Endothelial cell of hepatic sinusoid (primary cell): ENCODE measurements at regions not wholly inside any gene's neighbourhood (a gene's known extent, or its start where the extent isn't known, plus 50 kb on each side); places are given as distances from the start of the nearest gene placed in this dataset.

Source experiments
- in situ Hi-C: cut with HindIII; loops from 2 replicates; pipeline ENCODE4 v1.10.0; 2017; ENCODE audit warnings: low sequenced_read_pairs

DNA sequence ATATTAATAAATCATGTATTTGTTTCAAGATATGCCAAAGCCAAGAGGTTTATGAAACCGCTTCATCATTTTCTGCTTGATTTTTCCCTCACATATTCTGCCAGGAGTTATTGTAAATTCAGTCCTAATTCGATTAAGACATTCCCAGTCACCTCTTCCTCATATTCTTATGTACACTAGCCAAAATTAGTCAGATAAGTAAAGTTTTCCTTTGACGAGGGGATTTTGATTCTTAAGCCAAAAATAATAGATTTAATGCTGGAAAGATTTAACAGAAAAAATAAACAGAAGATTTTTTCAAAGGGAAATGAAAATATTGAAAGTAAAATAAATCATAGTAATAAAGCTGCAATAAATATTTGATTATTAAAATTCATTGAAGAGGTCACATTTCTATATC, 51.0 kb upstream of the VEGFC start:
- in situ Hi-C loops = no loop called here

GRCh38 chr4:176844448-176844847, 51.7 kb upstream of the VEGFC start:
- in situ Hi-C loops = no loop called here

- in situ Hi-C loops = no loop called here
Observed at GRCh38 chr4:176845636-176846035, 52.9 kb upstream of the VEGFC start.

DNA sequence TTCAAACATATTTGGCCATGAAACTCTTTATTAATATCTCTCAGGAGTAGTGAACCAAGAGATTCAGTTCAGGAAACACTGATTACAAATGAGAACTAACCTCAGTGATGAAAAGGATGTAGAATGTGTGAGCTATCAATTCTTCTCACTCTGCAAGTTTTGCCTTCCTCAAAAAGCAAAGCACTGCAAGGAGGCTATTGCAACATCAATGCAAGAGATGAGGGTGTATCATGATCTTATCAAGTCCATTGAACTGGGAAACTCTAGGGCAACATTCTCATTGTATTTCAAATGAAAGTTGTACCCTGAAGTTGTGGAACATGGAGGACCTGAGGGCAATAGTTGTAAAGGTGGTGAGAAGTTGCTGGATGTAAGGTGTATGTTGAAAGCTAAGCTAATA, 56.4 kb upstream of the VEGFC start:
- in situ Hi-C loops = no loop called here

DNA sequence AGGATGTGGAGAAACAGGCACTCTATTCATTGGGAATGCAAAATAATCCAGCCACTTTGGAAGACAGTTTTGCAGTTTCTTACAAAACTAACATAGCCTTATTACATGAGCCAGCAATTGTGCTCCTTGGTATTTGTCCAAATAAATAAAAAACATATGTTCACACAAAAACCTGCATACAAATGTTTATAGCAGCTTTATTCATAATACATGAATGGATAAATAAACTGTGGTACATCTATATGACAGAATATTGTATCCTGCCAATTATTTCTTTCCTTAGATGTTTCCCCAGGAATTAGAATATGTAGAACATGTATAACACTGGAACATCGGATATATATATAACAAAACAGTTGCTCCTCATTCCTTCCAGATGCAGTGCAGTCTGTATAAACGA, 57.7 kb upstream of the VEGFC start:
- in situ Hi-C loops = no loop called here

GRCh38 chr4:176856421-176856820, 63.7 kb upstream of the VEGFC start:
- in situ Hi-C loops = no loop called here

- in situ Hi-C loops = no loop called here
Observed at GRCh38 chr4:176858839-176859238, 66.1 kb upstream of the VEGFC start.

DNA sequence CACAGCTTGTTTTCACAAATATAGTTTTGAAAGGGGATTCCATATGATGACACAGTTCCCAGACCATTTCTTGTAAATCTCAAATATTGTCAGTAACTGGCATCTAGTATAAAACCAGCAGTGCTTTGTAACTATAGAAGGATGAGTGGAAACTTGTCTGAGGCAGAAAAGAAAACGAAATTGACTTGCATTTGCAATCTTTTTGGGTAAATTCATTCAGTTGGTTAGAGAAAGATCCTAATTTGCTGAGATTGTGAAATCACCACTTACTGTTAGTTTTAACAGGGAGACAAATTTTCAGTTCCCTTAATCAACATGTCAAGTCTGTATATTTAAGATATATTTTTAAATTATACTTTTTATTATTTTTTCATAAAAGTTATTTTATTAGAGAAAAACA, 71.5 kb upstream of the VEGFC start:
- in situ Hi-C loops = no loop called here

GRCh38 chr4:176868676-176869075, 76.0 kb upstream of the VEGFC start:
- in situ Hi-C loops = no loop called here

- in situ Hi-C loops = no loop called here
Observed at GRCh38 chr4:176872461-176872860, 79.7 kb upstream of the VEGFC start.

- in situ Hi-C loops = no loop called here
Observed at GRCh38 chr4:176874721-176875445, 82.2 kb upstream of the VEGFC start.

GRCh38 chr4:176875446-176875930, 82.8 kb upstream of the VEGFC start:
- in situ Hi-C loops = no loop called here

DNA sequence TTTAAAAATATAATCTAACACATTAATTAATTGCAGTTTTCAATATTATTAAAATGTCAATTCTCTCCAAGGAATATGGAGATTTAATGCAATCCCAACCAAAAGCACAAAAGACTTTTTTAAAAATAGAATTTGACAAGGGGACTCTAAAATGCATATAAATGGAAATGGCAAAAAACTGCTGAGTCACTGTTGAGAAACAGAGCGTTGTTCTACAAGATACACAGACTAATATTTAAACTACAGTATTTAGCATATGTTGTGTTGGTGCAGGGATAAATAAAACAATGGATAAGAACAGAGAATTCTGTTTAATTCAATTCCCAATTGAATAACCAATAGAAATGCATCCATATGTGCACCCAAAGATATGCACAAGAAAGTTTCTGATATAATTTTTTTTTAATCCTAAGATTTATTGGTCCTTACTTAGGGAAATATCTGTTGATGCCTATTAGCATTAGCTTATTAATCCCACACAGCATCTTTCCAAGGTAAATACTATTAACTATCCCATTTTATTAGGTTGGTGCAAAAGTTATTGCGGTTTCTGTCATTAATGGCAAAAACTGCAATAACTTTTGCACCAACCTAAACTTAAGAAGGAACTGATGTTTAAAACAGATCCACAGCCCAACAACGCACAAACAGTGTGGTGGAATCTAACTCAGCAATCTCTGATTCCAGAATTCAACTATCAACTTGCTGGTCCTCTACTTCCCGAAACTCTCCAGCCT, 86.8 kb upstream of the VEGFC start:
- in situ Hi-C loops = no loop called here

GRCh38 chr4:176882206-176882605, 89.5 kb upstream of the VEGFC start:
- in situ Hi-C loops = no loop called here

DNA sequence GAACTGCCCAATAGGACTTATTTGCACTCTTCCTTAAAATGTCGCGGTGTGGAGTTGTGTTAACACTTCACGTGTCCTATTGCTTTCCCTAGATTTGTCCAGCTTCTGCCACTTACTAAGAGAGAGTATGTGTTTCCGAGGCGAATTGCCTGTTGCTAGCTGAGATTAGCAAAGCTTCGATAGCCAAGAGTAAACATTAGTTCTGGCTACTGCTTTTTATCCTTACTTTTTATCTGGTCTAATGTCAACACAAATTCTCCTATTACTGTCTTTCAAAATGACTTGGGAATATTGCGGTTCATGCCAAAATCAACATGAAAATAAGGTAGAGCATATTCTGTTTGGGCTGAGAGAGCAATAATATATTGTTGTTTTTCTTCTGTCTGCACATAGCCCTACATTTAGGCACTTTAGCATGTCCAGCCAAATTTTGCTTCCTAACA, 90.4 kb upstream of the VEGFC start:
- in situ Hi-C loops = no loop called here

DNA sequence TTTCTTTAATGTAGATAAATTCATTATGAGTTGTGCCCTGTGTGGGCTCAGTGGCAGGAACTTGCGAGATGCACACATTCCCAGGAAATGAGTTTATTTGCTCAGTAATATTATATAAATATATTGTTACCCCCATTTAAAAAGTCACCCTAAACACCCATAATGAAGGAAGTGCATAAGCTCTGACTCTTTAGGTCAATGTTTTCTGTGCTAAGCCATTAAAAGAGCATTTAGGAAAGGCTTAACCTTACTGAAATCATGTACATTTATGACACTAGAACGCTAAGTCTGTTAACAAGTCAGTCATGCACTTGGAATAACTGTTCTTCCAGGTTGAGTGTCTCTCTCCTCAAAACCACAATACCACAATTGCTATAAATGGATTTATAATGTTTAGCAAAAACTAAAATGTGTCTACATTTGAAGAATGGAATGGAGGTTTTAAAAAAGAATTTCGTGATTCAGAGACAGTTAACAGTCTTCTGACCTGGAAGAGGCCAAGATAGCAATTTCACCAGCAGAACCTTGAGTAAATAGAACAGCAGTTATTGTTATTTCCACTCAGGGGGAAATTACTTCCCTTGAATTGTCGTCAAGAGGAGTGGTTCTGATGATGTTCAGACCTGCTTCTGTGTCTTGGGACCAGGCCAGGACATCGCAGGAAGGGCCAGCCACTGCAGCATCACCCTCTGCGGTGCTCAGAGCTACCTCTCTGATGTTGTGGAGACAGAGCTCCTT, 91.1 kb upstream of the VEGFC start:
- in situ Hi-C loops = no loop called here

DNA sequence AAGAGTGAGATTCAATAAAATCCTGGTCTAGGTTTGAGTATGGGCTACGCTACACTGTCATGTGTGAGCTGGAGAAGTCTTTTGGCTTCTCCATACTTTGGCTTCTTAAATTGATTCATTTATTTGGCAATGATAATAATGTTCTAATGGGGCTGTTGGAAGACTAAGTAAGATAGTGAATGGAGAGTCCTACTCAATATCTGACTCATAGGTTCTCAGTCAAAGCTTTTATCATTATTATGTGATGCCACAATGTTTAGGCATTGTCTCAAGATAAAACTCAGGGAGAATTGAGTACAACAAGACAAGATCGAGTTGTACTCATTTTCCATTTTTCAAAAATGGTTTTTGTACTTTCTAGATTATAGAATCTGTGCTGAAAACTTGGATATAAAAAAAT, 92.5 kb upstream of the VEGFC start:
- in situ Hi-C loops = no loop called here

DNA sequence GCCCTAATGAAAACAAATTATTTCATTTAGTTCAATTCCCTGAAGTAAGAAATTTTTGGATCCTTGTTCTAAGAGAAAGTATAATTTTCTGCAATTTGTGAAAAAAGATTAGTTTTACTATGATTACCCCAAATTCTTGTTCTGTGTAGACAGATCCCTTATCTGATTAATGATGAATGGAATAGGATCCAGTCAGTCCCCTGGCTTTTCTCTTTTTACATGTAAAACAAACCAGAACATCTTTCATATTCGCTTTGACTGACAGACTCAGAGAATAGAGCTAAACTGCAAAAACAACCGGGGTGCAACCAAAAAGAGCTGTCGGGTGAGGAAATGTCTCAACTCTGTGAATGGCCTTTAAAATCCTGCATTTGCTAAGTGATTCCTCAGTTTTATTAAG, 93.4 kb upstream of the VEGFC start:
- in situ Hi-C loops = no loop called here

GRCh38 chr4:176889776-176890175, 97.1 kb upstream of the VEGFC start:
- in situ Hi-C loops = no loop called here

DNA sequence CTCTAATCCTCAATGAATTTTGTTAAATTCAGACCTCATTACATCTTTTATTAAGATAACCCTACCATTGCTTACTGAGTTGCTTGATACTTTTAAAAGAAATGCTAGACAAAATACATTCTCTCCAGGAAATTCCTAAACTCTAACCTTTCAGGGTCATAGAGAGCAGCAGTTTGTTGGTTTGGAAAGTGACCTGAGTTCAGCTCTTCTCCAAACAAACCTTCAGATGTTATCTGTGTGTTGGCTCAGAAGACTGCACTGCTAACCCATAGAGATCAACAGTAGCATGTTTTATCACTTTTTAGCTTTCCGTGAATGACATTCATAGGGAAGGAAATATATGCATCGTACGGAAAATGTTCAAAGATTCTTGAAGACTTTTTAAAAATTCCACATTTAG, 101.8 kb upstream of the VEGFC start:
- in situ Hi-C loops = no loop called here

DNA sequence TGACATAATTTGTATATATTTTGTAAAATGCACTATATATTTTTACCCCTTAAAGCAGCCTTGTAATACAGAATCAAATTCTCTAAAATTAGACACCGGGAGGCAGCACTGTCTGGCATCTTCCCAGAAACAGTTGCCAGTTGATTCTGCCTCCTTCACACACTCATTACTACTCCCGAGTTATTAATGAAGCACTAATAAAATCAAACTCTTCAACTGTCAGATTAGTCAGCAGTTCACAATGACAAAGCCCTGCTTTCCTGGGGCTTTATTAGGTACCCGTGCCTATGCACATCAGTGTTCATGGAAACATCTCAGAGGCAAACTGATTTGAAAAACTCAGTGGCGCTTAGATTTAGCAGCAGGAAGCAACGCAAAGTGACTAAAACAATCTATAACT, 103.5 kb upstream of the VEGFC start:
- in situ Hi-C loops = no loop called here

GRCh38 chr4:176897226-176897625, 104.5 kb upstream of the VEGFC start:
- in situ Hi-C loops = no loop called here
